Neuron (in vitro differentiated cells): ENCODE measurements at regions not wholly inside any gene's neighbourhood (a gene's known extent, or its start where the extent isn't known, plus 50 kb on each side); places are given as distances from the start of the nearest gene placed in this dataset.
"Not testable (repeated sequence)": the region's sequence is repeated elsewhere in the genome, so short reads cannot be mapped to it uniquely, and the experiment has no call there.

Source experiments
- H2AFZ ChIP-seq: one replicate; pipeline ENCODE4 v1.6.1; 2013; ENCODE audit warnings: low read depth, mild to moderate bottlenecking, inconsistent platforms, low read length, moderate library complexity
- H3K27me3 ChIP-seq: one replicate; pipeline ENCODE4 v1.6.1; 2013; ENCODE audit warnings: low read length; ENCODE audit not compliant: insufficient read depth
- H3K36me3 ChIP-seq: one replicate; pipeline ENCODE4 v1.6.1; 2013; ENCODE audit warnings: low read length; ENCODE audit not compliant: insufficient read depth
- H3K4me1 ChIP-seq: one replicate; pipeline ENCODE4 v1.6.1; 2013; ENCODE audit warnings: low read length; ENCODE audit not compliant: insufficient read depth
- H3K4me3 ChIP-seq: 2 replicates; pipeline ENCODE4 v1.5.1; 2013; ENCODE audit warnings: mild to moderate bottlenecking, low read length, moderate library complexity
- H3K9me3 ChIP-seq: one replicate; pipeline ENCODE4 v1.6.1; 2013; ENCODE audit warnings: low read length

- no peak overlapping the region for H2AFZ ChIP-seq
- no peak overlapping the region for H3K4me3 ChIP-seq
- H3K27me3 ChIP-seq: peaks cover 3% of the 10 kb centered on the region
- no peaks in the 10 kb centered on the region for H3K36me3 ChIP-seq
- no peaks in the 10 kb centered on the region for H3K4me1 ChIP-seq
- no peaks in the 10 kb centered on the region for H3K9me3 ChIP-seq
These were observed 106.6 kb upstream of the RAB4A start for GRCh38 chr1:229164348-229164747.

DNA sequence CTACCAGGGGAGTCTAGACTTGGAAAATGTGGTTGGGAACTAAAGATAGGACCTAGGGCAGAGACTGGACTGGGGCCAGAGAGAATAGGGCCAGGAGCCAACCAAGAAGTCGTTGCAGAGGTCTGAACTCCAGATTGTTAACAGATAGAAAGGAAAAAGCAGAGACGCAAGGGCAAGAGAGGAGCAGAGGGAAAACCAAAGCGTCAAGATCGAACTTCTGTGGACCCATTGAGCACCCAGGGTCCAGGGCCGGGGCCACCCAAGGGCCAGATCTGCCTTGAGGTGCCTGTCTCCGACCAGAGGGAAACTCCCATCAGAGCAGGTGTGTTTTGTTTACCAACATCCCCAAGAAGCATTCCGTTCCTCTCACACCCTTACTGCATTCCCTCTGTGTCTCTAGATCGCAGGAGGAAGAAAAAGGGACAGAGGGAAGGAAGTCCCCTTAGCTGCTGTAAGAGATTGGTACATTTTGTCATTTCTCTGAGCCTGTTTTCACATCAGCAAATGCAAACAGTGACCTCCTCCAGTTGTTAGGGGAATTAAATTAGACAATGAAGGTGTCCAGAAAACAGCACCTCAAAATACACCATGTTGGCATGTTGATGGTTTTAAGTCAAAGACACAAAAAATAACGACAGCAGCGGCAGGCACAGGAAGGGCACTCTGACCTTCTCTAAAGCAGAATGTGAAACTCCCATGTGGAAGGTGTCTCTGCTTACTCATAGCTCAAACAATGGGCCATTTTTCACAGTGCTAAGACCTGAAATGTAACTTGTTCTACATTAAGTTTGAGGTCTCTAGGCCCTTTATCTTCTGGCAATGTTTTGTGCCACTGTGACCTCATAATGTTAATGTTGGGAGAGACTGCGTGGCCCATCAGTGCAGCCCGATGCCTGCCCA lies 105.8 kb upstream of the RAB4A start:
- H2AFZ ChIP-seq: no peak overlapping the region
- H3K4me1 ChIP-seq: no peaks in the 10 kb centered on the region
- H3K36me3 ChIP-seq: no peaks in the 10 kb centered on the region
- H3K4me3 ChIP-seq: no peak overlapping the region
- peaks cover 3% of the 10 kb centered on the region for H3K27me3 ChIP-seq
- no peaks in the 10 kb centered on the region for H3K9me3 ChIP-seq

DNA sequence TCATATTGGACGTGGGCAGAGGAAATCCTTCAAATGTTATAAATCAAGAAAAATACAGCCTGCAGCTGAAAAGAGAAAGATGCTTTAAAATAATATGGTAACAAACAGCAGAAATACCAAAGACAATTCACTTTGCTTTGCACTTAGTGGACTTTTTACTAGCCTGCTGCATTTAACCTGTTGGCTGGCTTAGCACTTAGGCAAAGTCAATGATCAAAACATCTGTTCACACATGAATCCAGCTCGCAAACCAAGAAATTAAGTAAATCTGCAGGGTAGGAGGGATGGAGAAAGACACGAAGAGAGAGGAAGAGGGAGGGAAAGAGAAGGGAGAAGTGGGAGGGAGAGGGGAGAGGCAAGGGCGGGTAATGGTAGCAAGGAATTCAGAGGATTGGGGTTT lies 103.6 kb upstream of the RAB4A start:
- H3K4me1 ChIP-seq: no peaks in the 10 kb centered on the region
- H3K4me3 ChIP-seq: no peak overlapping the region
- no peaks in the 10 kb centered on the region for H3K9me3 ChIP-seq
- peaks cover 8% of the 10 kb centered on the region for H3K27me3 ChIP-seq
- no peaks in the 10 kb centered on the region for H3K36me3 ChIP-seq
- no peak overlapping the region for H2AFZ ChIP-seq

DNA sequence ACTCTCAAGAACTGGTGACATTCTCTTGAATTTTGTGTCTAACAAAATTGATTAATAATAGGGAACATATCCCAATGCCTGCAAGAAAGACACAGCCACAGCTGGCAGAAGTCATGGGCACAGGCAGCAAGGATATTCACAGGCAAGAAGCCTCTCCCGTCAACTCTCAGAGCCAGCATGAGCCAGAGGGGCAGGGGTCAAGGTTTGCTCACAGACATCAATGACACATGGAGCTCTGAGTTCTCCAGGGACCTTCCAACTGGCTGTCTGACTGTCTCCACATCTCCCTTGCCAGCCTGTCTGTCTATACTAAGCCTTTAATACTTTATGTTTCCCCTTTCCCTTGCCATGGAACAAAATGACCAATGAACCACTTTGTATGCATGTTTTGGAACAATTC lies 101.5 kb upstream of the RAB4A start:
- H3K27me3 ChIP-seq: peaks cover 8% of the 10 kb centered on the region
- no peaks in the 10 kb centered on the region for H3K36me3 ChIP-seq
- H3K4me1 ChIP-seq: no peaks in the 10 kb centered on the region
- no peak overlapping the region for H3K4me3 ChIP-seq
- H2AFZ ChIP-seq: no peak overlapping the region
- no peaks in the 10 kb centered on the region for H3K9me3 ChIP-seq

DNA sequence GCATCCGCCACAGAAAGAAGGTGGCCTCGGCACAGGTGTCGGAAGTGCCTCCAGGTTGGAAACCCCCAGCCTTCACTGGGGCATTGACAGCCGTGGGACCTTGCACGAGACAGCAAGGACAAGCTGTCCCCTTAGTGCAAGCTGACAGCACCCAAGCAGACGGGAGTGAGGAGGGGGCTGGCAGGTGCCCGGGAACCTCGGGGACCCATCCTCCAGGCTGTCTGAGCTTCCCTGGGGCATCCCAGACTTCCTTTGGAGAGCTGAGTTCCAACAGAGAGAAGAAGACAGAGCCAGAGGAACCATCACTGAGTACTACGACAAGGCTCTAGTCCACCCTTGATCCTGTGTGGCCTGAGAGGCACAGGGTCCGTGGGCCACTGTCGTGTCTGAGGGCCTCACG lies 100.6 kb upstream of the RAB4A start:
- Histone ChIP-seq H3K4me3 (no peak overlapping the region), H3K4me1 (no peaks in the 10 kb centered on the region), H3K9me3 (no peaks in the 10 kb centered on the region), H3K27me3 (peaks cover 8% of the 10 kb centered on the region), H2AFZ (no peak overlapping the region), H3K36me3 (no peaks in the 10 kb centered on the region)

- Histone ChIP-seq H3K4me1 (no peaks in the 10 kb centered on the region), H3K27me3 (peaks cover 8% of the 10 kb centered on the region), H3K36me3 (no peaks in the 10 kb centered on the region), H3K9me3 (no peaks in the 10 kb centered on the region), H2AFZ (no peak overlapping the region), H3K4me3 (no peak overlapping the region)
These were observed 100.0 kb upstream of the RAB4A start for GRCh38 chr1:229170778-229171505.

DNA sequence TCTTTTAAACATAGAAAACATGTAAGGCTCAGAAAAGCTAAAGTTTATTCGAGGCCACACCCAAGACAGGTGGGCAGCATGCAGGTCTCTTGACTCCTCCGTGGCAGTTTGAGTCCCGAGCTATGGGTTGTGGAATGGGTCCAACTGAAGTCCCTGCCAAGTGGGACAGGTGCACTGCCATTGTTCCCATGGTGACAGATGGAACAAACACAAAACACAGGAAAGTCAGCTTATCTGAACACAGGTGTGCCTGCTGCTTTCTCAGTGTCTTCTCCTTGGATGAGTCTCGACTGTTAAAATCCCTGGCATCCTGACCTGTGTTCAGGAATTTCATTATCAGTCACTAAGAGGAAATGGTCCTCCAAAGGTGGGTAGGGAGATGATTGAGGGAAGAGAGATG lies 99.0 kb upstream of the RAB4A start:
- Histone ChIP-seq H3K4me1 (no peaks in the 10 kb centered on the region), H3K27me3 (peaks cover 8% of the 10 kb centered on the region), H2AFZ (no peak overlapping the region), H3K36me3 (no peaks in the 10 kb centered on the region), H3K9me3 (no peaks in the 10 kb centered on the region), H3K4me3 (no peak overlapping the region)

- not testable (repeated sequence) for H3K36me3 ChIP-seq, H3K9me3 ChIP-seq, H2AFZ ChIP-seq, H3K4me1 ChIP-seq, H3K4me3 ChIP-seq, H3K27me3 ChIP-seq
These were observed 97.1 kb upstream of the RAB4A start for GRCh38 chr1:229173491-229174476.

DNA sequence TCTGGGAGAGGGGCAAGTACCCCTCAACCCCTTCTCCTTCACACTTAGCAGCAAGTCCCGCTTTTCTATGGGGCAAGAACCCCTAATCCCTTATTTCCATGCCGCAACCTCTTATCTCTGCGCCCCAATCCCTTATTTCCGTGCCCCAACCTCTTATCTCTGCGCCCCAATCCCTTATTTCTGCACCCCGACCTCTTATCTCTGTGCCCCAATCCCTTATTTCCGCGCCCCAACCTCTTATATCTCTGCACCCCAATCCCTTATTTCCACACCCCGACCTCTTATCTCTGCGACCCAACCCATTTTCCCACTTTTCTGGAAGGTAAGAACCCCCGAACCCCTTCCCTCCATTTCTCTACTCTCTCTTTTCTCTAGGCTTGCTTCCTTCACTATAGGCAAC lies 95.6 kb upstream of the RAB4A start:
- H3K4me1 ChIP-seq, H3K9me3 ChIP-seq, H3K36me3 ChIP-seq, H3K27me3 ChIP-seq, H3K4me3 ChIP-seq, H2AFZ ChIP-seq: not testable (repeated sequence)

DNA sequence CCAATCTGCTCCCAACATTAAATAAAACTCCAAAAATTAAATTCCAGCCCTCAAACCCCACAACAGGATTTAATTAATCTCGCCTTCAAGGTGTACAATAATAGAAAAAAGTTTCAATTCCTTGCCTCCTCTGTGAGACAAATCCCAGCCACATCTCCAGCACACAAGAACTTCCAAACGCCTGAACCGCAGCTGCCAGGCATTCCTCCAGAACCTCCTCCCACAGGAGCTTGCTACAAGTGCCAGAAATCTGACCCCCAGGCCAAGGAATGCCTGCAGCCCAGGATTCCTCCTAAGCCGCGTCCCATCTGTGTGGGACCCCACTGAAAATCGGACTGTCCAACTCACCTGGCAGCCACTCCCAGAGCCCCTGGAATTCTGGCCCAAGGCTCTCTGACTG lies 94.5 kb upstream of the RAB4A start:
- H3K4me3 ChIP-seq, H2AFZ ChIP-seq, H3K9me3 ChIP-seq, H3K27me3 ChIP-seq, H3K36me3 ChIP-seq, H3K4me1 ChIP-seq: not testable (repeated sequence)

GRCh38 chr1:229180161-229180560 lies 90.8 kb upstream of the RAB4A start:
- Histone ChIP-seq H3K27me3 (peaks cover 7% of the 10 kb centered on the region), H3K4me1 (no peaks in the 10 kb centered on the region), H3K4me3 (no peak overlapping the region), H2AFZ (no peak overlapping the region), H3K9me3 (no peaks in the 10 kb centered on the region), H3K36me3 (no peaks in the 10 kb centered on the region)

DNA sequence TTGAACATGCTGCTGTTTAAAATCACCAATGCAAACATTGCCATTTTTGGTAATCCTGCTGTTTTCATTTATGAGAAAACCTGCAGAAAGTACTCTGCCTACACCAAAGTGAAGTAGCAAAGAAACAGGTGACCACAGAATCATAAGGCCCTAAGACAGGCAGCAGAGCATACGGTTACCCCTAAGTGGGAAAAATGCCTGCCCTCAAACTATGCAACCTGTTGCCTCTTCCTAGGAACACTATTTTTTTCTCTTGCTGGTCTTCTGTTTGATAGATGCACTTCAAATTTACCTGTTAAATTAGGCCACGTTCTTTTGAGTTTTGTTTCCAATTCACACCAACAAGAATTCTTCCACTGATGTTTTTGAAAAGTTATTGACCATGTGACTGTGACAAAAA lies 89.5 kb upstream of the RAB4A start:
- no peaks in the 10 kb centered on the region for H3K9me3 ChIP-seq
- no peaks in the 10 kb centered on the region for H3K4me1 ChIP-seq
- no peak overlapping the region for H3K4me3 ChIP-seq
- peaks cover 7% of the 10 kb centered on the region for H3K27me3 ChIP-seq
- H2AFZ ChIP-seq: no peak overlapping the region
- no peaks in the 10 kb centered on the region for H3K36me3 ChIP-seq

- Histone ChIP-seq H3K9me3 (no peaks in the 10 kb centered on the region), H3K4me3 (no peak overlapping the region), H3K27me3 (peaks cover 8% of the 10 kb centered on the region)
These were observed 87.3 kb upstream of the RAB4A start for GRCh38 chr1:229183588-229183987.

More at GRCh38 chr1:229183588-229183987, 87.3 kb upstream of the RAB4A start:
- H3K4me1 ChIP-seq: no peaks in the 10 kb centered on the region
- no peaks in the 10 kb centered on the region for H3K36me3 ChIP-seq
- no peak overlapping the region for H2AFZ ChIP-seq
